ENCODE measurements at regions not wholly inside any gene's neighbourhood (a gene's known extent, or its start where the extent isn't known, plus 50 kb on each side); places are given as distances from the start of the nearest gene placed in this dataset.

GRCh38 chr10:6320320-6321010 lies 117.7 kb downstream of the PFKFB3 start:
- no peak overlapping the region for H3K27ac ChIP-seq (ENCODE audit: extremely low read depth, low read depth, low read length)
- intact Hi-C loops (cut with micrococcal nuclease) (no loop called here), in situ Hi-C loops (cut with MboI) (no loop called here)
- H3K27me3 ChIP-seq (ENCODE audit: control insufficient read depth in 2 of 2, insufficient read depth in 2 of 2, low read length in 2 of 2), result peaks cover 29 to 30% of the 10 kb centered on the region in 2 experiments
- no peak overlapping the region for H2AFZ ChIP-seq (ENCODE audit: low read depth, low read length)
- WGBS (ENCODE audit: insufficient coverage, low coverage, missing lambda C conversion rate), result 6% methylated on average over 6 of the region's 6 CpGs
- H3K9me1 ChIP-seq (ENCODE audit: control insufficient read depth, insufficient read depth, low read length), result no peaks in the 10 kb centered on the region
- no peak for FAIRE-seq
- H3K79me2 ChIP-seq (ENCODE audit: control insufficient read depth, insufficient read depth, low read length), result no peaks in the 10 kb centered on the region
- H3K9me3 ChIP-seq (replicated peaks; ENCODE audit: control insufficient read depth, insufficient read depth, low read depth, low read length), result no peaks in the 10 kb centered on the region
- no peak for TF ChIP-seq FOXJ3 (CRISPR knock-in tag; IDR thresholded peaks at IDR 0.05)
- no peak for TF ChIP-seq NBN (IDR thresholded peaks at IDR 0.05; ENCODE audit: low read depth)
- no peak for TF ChIP-seq FOXM1 (IDR thresholded peaks at IDR 0.05; ENCODE audit: low read depth)
- no peak for TF ChIP-seq FOXM1 (CRISPR knock-in tag; IDR thresholded peaks at IDR 0.05; ENCODE audit: low read depth)
- no peak for TF ChIP-seq ZNF785 (CRISPR knock-in tag; IDR thresholded peaks at IDR 0.05)
- no peak overlapping the region for H3K9ac ChIP-seq (ENCODE audit: insufficient read depth in 1 of 2, low read depth in 2 of 2, low read length in 2 of 2)
- ATAC-seq, result no peak
- no peaks in the 10 kb centered on the region for H3K36me3 ChIP-seq (ENCODE audit: control insufficient read depth, insufficient read depth, low read length)
- H4K20me1 ChIP-seq (replicated peaks; ENCODE audit: control insufficient read depth, insufficient read depth, low read length), result no peaks in the 10 kb centered on the region; the same call in 1 of the 2 replicates
- BruUV-seq (replicated peaks), result no TSS peak
- POLR2A ChIA-PET, result interaction anchor here (0.7 kb wide), 1 partner anchor 10 kb away, joined by 3 read pairs; no protein-coding TSS in a partner anchor
- H3K4me1 ChIP-seq (replicated peaks in 1 of 2; ENCODE audit: control insufficient read depth in 2 of 2, insufficient read depth in 2 of 2, low read length in 2 of 2), result no peaks in the 10 kb centered on the region
- CTCF ChIA-PET (ENCODE audit: low intra/inter-chr PET ratio), result no interaction called here
- no peak overlapping the region for H3K4me3 ChIP-seq
- DNase-seq (ENCODE audit: extremely low read depth in 1 of 4, low spot score in 3 of 4), result no peak
- no peak overlapping the region for H3K4me2 ChIP-seq (ENCODE audit: insufficient read depth, low read length)

- Histone ChIP-seq H3K9me1 (ENCODE audit: control insufficient read depth, insufficient read depth, low read length) (no peaks in the 10 kb centered on the region), H3K79me2 (ENCODE audit: control insufficient read depth, insufficient read depth, low read length) (no peaks in the 10 kb centered on the region), H4K20me1 (replicated peaks; ENCODE audit: control insufficient read depth, insufficient read depth, low read length) (no peaks in the 10 kb centered on the region; the same call in 1 of the 2 replicates), H2AFZ (ENCODE audit: low read depth, low read length) (peak overlapping the region; percentile 38; the same call in 1 of the 2 replicates), H3K9ac (ENCODE audit: insufficient read depth in 1 of 2, low read depth in 2 of 2, low read length in 2 of 2) (no peak overlapping the region), H3K27me3 (ENCODE audit: control insufficient read depth in 2 of 2, insufficient read depth in 2 of 2, low read length in 2 of 2) (peaks cover 33 to 34% of the 10 kb centered on the region in 2 experiments), H3K9me3 (replicated peaks; ENCODE audit: control insufficient read depth, insufficient read depth, low read depth, low read length) (no peaks in the 10 kb centered on the region), H3K36me3 (ENCODE audit: control insufficient read depth, insufficient read depth, low read length) (no peaks in the 10 kb centered on the region), H3K4me1 (replicated peaks in 1 of 2; ENCODE audit: control insufficient read depth in 2 of 2, insufficient read depth in 2 of 2, low read length in 2 of 2) (no peaks in the 10 kb centered on the region), H3K27ac (ENCODE audit: extremely low read depth, low read depth, low read length) (no peak overlapping the region), H3K4me3 (no peak overlapping the region), H3K4me2 (ENCODE audit: insufficient read depth, low read length) (peak overlapping the region; percentile 28)
- in situ Hi-C loops (cut with MboI) (no loop called here), intact Hi-C loops (cut with micrococcal nuclease) (no loop called here)
- 12% methylated on average over 9 of the region's 9 CpGs for WGBS (ENCODE audit: insufficient coverage, low coverage, missing lambda C conversion rate)
- no TSS peak for BruUV-seq (replicated peaks)
- CTCF ChIA-PET (ENCODE audit: low intra/inter-chr PET ratio), result no interaction called here
- ATAC-seq, result no peak
- no peak for DNase-seq (ENCODE audit: extremely low read depth in 1 of 4, low spot score in 3 of 4)
- FAIRE-seq, result no peak
- POLR2A ChIA-PET, result no interaction called here
- TF ChIP-seq ZNF77 (CRISPR knock-in tag; IDR thresholded peaks at IDR 0.05), result no peak
- 0 out of 2 replicates have a peak, but pooled peaks have one; percentile 17 for TF ChIP-seq NFE2 (IDR thresholded peaks at IDR 0.05; ENCODE audit: low read depth)
- TF ChIP-seq PREB (CRISPR knock-in tag; IDR thresholded peaks at IDR 0.05), result no peak
- TF ChIP-seq CXXC5 (CRISPR knock-in tag; IDR thresholded peaks at IDR 0.05), result no peak
- TF ChIP-seq E2F1 (CRISPR knock-in tag; IDR thresholded peaks at IDR 0.05), result no peak
- no peak for TF ChIP-seq ZNF655 (CRISPR knock-in tag; IDR thresholded peaks at IDR 0.05)
Measured at GRCh38 chr10:6321880-6322279, 119.1 kb downstream of the PFKFB3 start.
